A549 (cell line): ENCODE measurements at regions not wholly inside any gene's neighbourhood (a gene's known extent, or its start where the extent isn't known, plus 50 kb on each side); places are given as distances from the start of the nearest gene placed in this dataset.

Source experiments
- CEBPB ChIP-seq, 2 experiments: fragments of >200 bp in 1 of 2; sonication (Bioruptor Twin) in 1 of 2; formaldehyde crosslinking in 1 of 2; IDR thresholded peaks; 2 replicates each; pipeline ENCODE4 v1.6.1; 2012 to 2016
- CTCF ChIP-seq: fragments of >200 bp; sonication (Bioruptor Twin); formaldehyde crosslinking; IDR thresholded peaks from 3 replicates; pipeline ENCODE4 v1.5.1; 2016
- ELK1 ChIP-seq: fragments of 150-350 bp; IDR thresholded peaks from 2 replicates; pipeline ENCODE4 v1.6.1; 2014; ENCODE audit warnings: low read depth, mild to moderate bottlenecking, low read length
- EP300 ChIP-seq, 2 experiments: fragments of >200 bp; sonication (Bioruptor Twin); formaldehyde crosslinking; IDR thresholded peaks; 2 replicates in 1 of 2; 3 replicates in 1 of 2; pipeline ENCODE4 v1.6.1; 2016 to 2017
- FOSL2 ChIP-seq, 2 experiments: fragments of 450-650 bp in 1 of 2; fragments of >200 bp in 1 of 2; sonication (Bioruptor Twin) in 1 of 2; formaldehyde crosslinking; IDR thresholded peaks; 2 replicates each; pipeline versions ENCODE4 v1.5.0 to v1.6.1; 2016 to 2020; ENCODE audit warnings: mild to moderate bottlenecking in 1 of 2, moderate library complexity in 1 of 2
- HDAC2 ChIP-seq: fragments of 200-600 bp; sonication (generic); IDR thresholded peaks from 2 replicates; pipeline ENCODE4 v1.6.1; 2016
- HMGXB4 ChIP-seq: fragments of 250-450 bp; sonication (Bioruptor Pico); IDR thresholded peaks from 2 replicates; pipeline ENCODE4 v1.5.0; 2021; ENCODE audit warnings: mild to moderate bottlenecking, moderate library complexity, borderline replicate concordance
- MAZ ChIP-seq: fragments of 150-350 bp; IDR thresholded peaks from 2 replicates; pipeline ENCODE4 v1.6.1; 2014; ENCODE audit warnings: antibody characterized with exemption, low read depth, low read length, borderline replicate concordance
- POLR2A ChIP-seq: IDR thresholded peaks from 2 replicates; pipeline ENCODE4 v1.6.1; 2012; ENCODE audit warnings: mild to moderate bottlenecking, low read length
- REST ChIP-seq: fragments of 200-600 bp; sonication (generic); IDR thresholded peaks from 2 replicates; pipeline ENCODE4 v1.6.1; 2016; ENCODE audit warnings: antibody characterized with exemption, mild to moderate bottlenecking, moderate library complexity
- RNF2 ChIP-seq: fragments of 200-600 bp; sonication (generic); IDR thresholded peaks from 2 replicates; pipeline ENCODE4 v1.6.1; 2016; ENCODE audit warnings: low read depth, mild to moderate bottlenecking, antibody characterized with exemption, moderate library complexity, borderline replicate concordance
- SMC3 ChIP-seq: fragments of >200 bp; sonication (Bioruptor Twin); formaldehyde crosslinking; IDR thresholded peaks from 3 replicates; pipeline ENCODE4 v1.6.1; 2018; ENCODE audit warnings: inconsistent platforms
- SREBF2 ChIP-seq: fragments of 450-650 bp; IDR thresholded peaks from 2 replicates; pipeline ENCODE4 v1.6.1; 2014; ENCODE audit warnings: mild to moderate bottlenecking, moderate library complexity
- ZSCAN20 ChIP-seq: fragments of 250-450 bp; sonication (Bioruptor Pico); IDR thresholded peaks from 2 replicates; pipeline ENCODE4 v1.8.0; 2022; ENCODE audit warnings: mild to moderate bottlenecking, moderate library complexity

DNA sequence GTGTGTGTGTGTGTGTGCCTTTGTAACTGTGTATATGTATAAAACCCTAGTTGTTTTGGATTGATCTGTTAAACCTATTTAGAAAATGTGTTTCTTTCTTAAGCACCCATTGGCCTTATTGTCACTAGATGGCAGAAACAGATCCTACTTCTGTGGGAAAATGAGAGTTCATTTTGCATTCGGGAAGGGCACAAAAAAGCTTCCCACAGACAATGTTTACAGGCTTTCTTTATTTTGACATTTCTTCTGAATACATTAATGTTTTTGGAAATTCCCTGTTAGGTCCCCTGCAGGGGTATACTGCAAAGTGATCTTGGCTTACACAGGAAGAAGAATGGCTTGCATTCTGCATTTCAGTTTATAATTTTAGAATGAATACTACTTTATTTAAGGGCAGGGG lies 481.8 kb upstream of the ARRDC3 start:
- TF ChIP-seq CTCF (peak; percentile 18; the same call in 1 of the 3 replicates), REST (no peak), MAZ (no peak), HMGXB4 (CRISPR knock-in tag) (no peak), SREBF2 (no peak), FOSL2 (IDR thresholded peaks at IDR 0.05) (no peak), FOSL2 (CRISPR knock-in tag; IDR thresholded peaks at IDR 0.05) (no peak), SMC3 (no peak), CEBPB (IDR thresholded peaks at IDR 0.05) (no peak), EP300 (IDR thresholded peaks at IDR 0.05) (no peak), RNF2 (no peak), ELK1 (no peak), HDAC2 (no peak), POLR2A (no peak), ZSCAN20 (CRISPR knock-in tag) (no peak)
